ENCODE measurements at regions not wholly inside any gene's neighbourhood (a gene's known extent, or its start where the extent isn't known, plus 50 kb on each side); places are given as distances from the start of the nearest gene placed in this dataset.

GRCh38 chr3:178406206-178406605 lies 130.0 kb upstream of the KCNMB2 start:
- TF ChIP-seq MAX (IDR thresholded peaks at IDR 0.05; ENCODE audit: low read depth, low read length) (no peak), CTCF (IDR thresholded peaks at IDR 0.05; ENCODE audit: low read depth, low read length) (no peak), POLR2A (IDR thresholded peaks at IDR 0.05; ENCODE audit: extremely low read depth, insufficient read length) (no peak), MYC (IDR thresholded peaks at IDR 0.05; ENCODE audit: low read depth, low read length) (no peak)
